MM.1S (cell line): ENCODE measurements at regions not wholly inside any gene's neighbourhood (a gene's known extent, or its start where the extent isn't known, plus 50 kb on each side); places are given as distances from the start of the nearest gene placed in this dataset.

Source experiments
- DNase-seq: peaks from one replicate; pipeline ENCODE4 v3.0.0-alpha.2; 2015
- H2AFZ ChIP-seq: fragments of 300-600 bp; sonication (generic); 2 replicates; pipeline ENCODE4 v1.6.0; 2016; ENCODE audit warnings: antibody characterized with exemption, low read length
- H3F3A ChIP-seq: fragments of 300-600 bp; sonication (generic); 2 replicates; pipeline ENCODE4 v1.6.1; 2016; ENCODE audit warnings: mild to moderate bottlenecking, antibody characterized with exemption, low read length, moderate library complexity, mixed read lengths; ENCODE audit not compliant: insufficient read depth
- H3K27ac ChIP-seq: fragments of 300-600 bp; sonication (generic); 2 replicates; pipeline ENCODE4 v1.5.1; 2016; ENCODE audit warnings: mild to moderate bottlenecking, low read length
- H3K27me3 ChIP-seq: fragments of 300-600 bp; sonication (generic); replicated peaks from 2 replicates; pipeline ENCODE4 v1.6.0; 2016; ENCODE audit warnings: low read length; ENCODE audit not compliant: insufficient read depth
- H3K36me3 ChIP-seq: fragments of 300-600 bp; sonication (generic); replicated peaks from 2 replicates; pipeline ENCODE4 v1.6.1; 2016; ENCODE audit warnings: mild to moderate bottlenecking, low read length, mixed read lengths; ENCODE audit not compliant: insufficient read depth
- H3K4me1 ChIP-seq: fragments of 300-600 bp; sonication (generic); 2 replicates; pipeline ENCODE4 v1.6.1; 2016; ENCODE audit warnings: low read length, mixed read lengths
- H3K4me2 ChIP-seq: fragments of 300-600 bp; sonication (generic); 2 replicates; pipeline ENCODE4 v1.6.0; 2016; ENCODE audit warnings: low read depth, low read length
- H3K4me3 ChIP-seq: fragments of 300-600 bp; sonication (generic); 2 replicates; pipeline ENCODE4 v1.5.1; 2016; ENCODE audit warnings: low read length, mixed read lengths
- H3K79me2 ChIP-seq: fragments of 300-600 bp; sonication (generic); 2 replicates; pipeline ENCODE4 v1.6.1; 2016; ENCODE audit warnings: mixed run types, low read length, mixed read lengths
- H3K9ac ChIP-seq: fragments of 300-600 bp; sonication (generic); 2 replicates; pipeline ENCODE4 v1.6.1; 2016; ENCODE audit warnings: low read length, mixed read lengths
- H3K9me2 ChIP-seq: fragments of 300-600 bp; sonication (generic); replicated peaks from 2 replicates; pipeline ENCODE4 v1.6.1; 2016; ENCODE audit warnings: mild to moderate bottlenecking, low read length, mixed read lengths; ENCODE audit not compliant: insufficient read depth
- H3K9me3 ChIP-seq: fragments of 300-600 bp; sonication (generic); replicated peaks from 2 replicates; pipeline ENCODE4 v1.6.1; 2016; ENCODE audit warnings: mild to moderate bottlenecking, low read length, mixed read lengths; ENCODE audit not compliant: insufficient read depth
- H4K20me1 ChIP-seq: fragments of 300-600 bp; sonication (generic); 2 replicates; pipeline ENCODE4 v1.6.1; 2016; ENCODE audit warnings: mild to moderate bottlenecking, low read length, moderate library complexity, mixed read lengths; ENCODE audit not compliant: insufficient read depth
- CTCF ChIP-seq: fragments of 300-600 bp; sonication (generic); IDR thresholded peaks from 2 replicates; pipeline ENCODE4 v1.5.1; 2016; ENCODE audit warnings: antibody characterized with exemption, low read length, mixed read lengths
- EZH2 ChIP-seq: fragments of 300-600 bp; sonication (generic); optimal IDR thresholded peaks from 2 replicates; pipeline ENCODE3; 2017; ENCODE audit warnings: low read depth, mild to moderate bottlenecking, antibody characterized with exemption, low read length, mixed read lengths
- EZH2phosphoT487 ChIP-seq: fragments of 300-600 bp; sonication (generic); IDR thresholded peaks from 2 replicates; pipeline ENCODE4 v1.6.1; 2018; ENCODE audit warnings: antibody characterized with exemption, low read length

GRCh38 chr1:199264911-199265310 lies 626.1 kb downstream of the PTPRC start:
- Histone ChIP-seq H4K20me1 (no peaks in the 10 kb centered on the region), H3F3A (no peaks in the 10 kb centered on the region), H3K79me2 (no peaks in the 10 kb centered on the region), H3K4me2 (no peak overlapping the region), H3K36me3 (no peaks in the 10 kb centered on the region), H3K9me3 (no peaks in the 10 kb centered on the region), H3K9me2 (no peaks in the 10 kb centered on the region), H3K9ac (no peak overlapping the region), H3K27ac (no peak overlapping the region), H3K27me3 (no peaks in the 10 kb centered on the region), H3K4me1 (no peaks in the 10 kb centered on the region), H3K4me3 (no peak overlapping the region), H2AFZ (no peak overlapping the region)
- no peak for TF ChIP-seq CTCF
- DNase-seq, result no peak

- no peaks in the 10 kb centered on the region for H3K9me2 ChIP-seq
- no peaks in the 10 kb centered on the region for H3K27me3 ChIP-seq
- no peak overlapping the region for H3K4me2 ChIP-seq
- H3K9me3 ChIP-seq, result no peaks in the 10 kb centered on the region
- no peak overlapping the region for H2AFZ ChIP-seq
- no peak overlapping the region for H3K9ac ChIP-seq
- DNase-seq, result no peak
- no peaks in the 10 kb centered on the region for H3K36me3 ChIP-seq
- TF ChIP-seq EZH2phosphoT487 (no peak), CTCF (no peak), EZH2 (no peak)
- no peaks in the 10 kb centered on the region for H3K79me2 ChIP-seq
- no peaks in the 10 kb centered on the region for H3F3A ChIP-seq
- H3K4me3 ChIP-seq, result no peak overlapping the region
- no peak overlapping the region for H3K27ac ChIP-seq
- no peaks in the 10 kb centered on the region for H4K20me1 ChIP-seq
- H3K4me1 ChIP-seq, result no peaks in the 10 kb centered on the region
Observed at GRCh38 chr1:199265319-199265718, 626.5 kb downstream of the PTPRC start.

- no peak overlapping the region for H3K27ac ChIP-seq
- no peaks in the 10 kb centered on the region for H3K27me3 ChIP-seq
- no peaks in the 10 kb centered on the region for H3K36me3 ChIP-seq
- no peaks in the 10 kb centered on the region for H3K9me2 ChIP-seq
- H3F3A ChIP-seq, result no peaks in the 10 kb centered on the region
- no peak overlapping the region for H3K4me3 ChIP-seq
- no peak overlapping the region for H3K4me2 ChIP-seq
- no peaks in the 10 kb centered on the region for H3K4me1 ChIP-seq
- no peak overlapping the region for H3K9ac ChIP-seq
- no peaks in the 10 kb centered on the region for H3K79me2 ChIP-seq
- H4K20me1 ChIP-seq, result no peaks in the 10 kb centered on the region
- no peak overlapping the region for H2AFZ ChIP-seq
- H3K9me3 ChIP-seq, result no peaks in the 10 kb centered on the region
- TF ChIP-seq CTCF (no peak), EZH2 (no peak), EZH2phosphoT487 (no peak)
- no peak for DNase-seq
Observed at GRCh38 chr1:199269241-199269640, 630.4 kb downstream of the PTPRC start.

GRCh38 chr1:199272139-199272544 lies 633.3 kb downstream of the PTPRC start:
- Histone ChIP-seq H4K20me1 (no peaks in the 10 kb centered on the region), H2AFZ (no peak overlapping the region), H3K9me2 (no peaks in the 10 kb centered on the region), H3K27ac (no peak overlapping the region), H3K79me2 (no peaks in the 10 kb centered on the region), H3K27me3 (no peaks in the 10 kb centered on the region), H3K9ac (no peak overlapping the region), H3K4me1 (no peaks in the 10 kb centered on the region), H3K9me3 (no peaks in the 10 kb centered on the region), H3K36me3 (no peaks in the 10 kb centered on the region), H3K4me3 (no peak overlapping the region), H3K4me2 (no peak overlapping the region), H3F3A (no peaks in the 10 kb centered on the region)
- no peak for DNase-seq
- TF ChIP-seq CTCF, result no peak
- TF ChIP-seq EZH2phosphoT487, result no peak
- no peak for TF ChIP-seq EZH2
